B cell (primary cell): ENCODE measurements at regions not wholly inside any gene's neighbourhood (a gene's known extent, or its start where the extent isn't known, plus 50 kb on each side); places are given as distances from the start of the nearest gene placed in this dataset.

Experiments used
- CTCF ChIP-seq: fragments of 200-600 bp; IDR thresholded peaks from one replicate; pipeline ENCODE4 v1.8.0; 2022; ENCODE audit warnings: antibody characterized with exemption, mild to moderate bottlenecking
- EZH2 ChIP-seq: IDR thresholded peaks from 2 replicates; pipeline ENCODE4 v1.6.1; 2012; ENCODE audit warnings: borderline replicate concordance, low read depth, mild to moderate bottlenecking, moderate library complexity, low read length; ENCODE audit not compliant: insufficient read depth, poor library complexity, severe bottlenecking

GRCh38 chr11:115699326-115699725 is 195.1 kb upstream of the CADM1 start:
- TF ChIP-seq CTCF (no peak), EZH2 (no peak)
